ENCODE measurements at regions not wholly inside any gene's neighbourhood (a gene's known extent, or its start where the extent isn't known, plus 50 kb on each side); places are given as distances from the start of the nearest gene placed in this dataset.

- peak; percentile 19 to 33 for DNase-seq (ENCODE audit: low read depth in 2 of 2)
Observed at GRCh38 chr10:77710759-77711682, 73.4 kb upstream of the KCNMA1 start.

DNA sequence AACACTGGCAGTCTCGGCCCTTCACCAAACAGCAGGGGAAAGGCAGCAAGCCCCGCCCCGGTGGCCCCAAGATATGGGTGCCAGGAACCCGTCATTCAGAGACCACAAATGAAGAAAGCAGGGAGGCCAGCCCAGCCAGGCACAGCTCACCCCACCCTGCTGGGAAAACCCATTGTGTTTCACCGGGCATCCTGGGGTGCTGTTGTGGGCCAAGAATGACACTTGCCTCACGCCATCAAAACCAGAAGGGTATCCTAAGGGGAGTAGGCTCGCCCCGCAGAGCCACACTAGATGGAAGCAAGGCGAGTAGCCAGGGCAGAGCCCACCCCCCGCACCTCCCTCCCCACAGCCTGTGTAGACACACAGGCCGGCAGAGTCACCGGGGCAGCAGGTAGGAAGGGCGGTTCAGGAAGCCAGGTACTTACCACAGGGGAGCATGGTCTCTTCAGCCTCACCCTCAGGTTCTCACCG is 72.5 kb upstream of the KCNMA1 start:
- no peak for DNase-seq (ENCODE audit: low read depth in 2 of 2)

GRCh38 chr10:77707570-77707969 is 70.0 kb upstream of the KCNMA1 start:
- DNase-seq (ENCODE audit: low read depth in 2 of 2): no peak

DNA sequence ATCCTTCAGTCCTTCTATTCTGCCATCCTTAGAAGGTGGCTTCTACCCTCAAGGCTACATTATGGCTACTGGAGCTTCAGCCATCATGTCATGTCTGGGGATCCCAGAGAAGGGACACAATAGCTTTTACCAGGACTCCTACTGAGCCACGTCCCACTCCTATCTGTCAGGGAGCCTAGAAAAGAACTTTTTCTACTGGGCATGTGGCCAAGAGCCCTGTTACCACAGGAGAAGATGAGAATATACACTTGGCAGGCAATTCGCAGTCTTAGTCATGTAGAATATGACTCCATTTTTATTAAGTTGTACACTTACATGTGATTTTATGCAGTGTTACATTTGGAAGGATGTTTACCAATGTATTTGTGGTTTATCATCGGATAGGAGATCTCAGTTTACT is 64.6 kb upstream of the KCNMA1 start:
- no peak for DNase-seq (ENCODE audit: low read depth in 2 of 2)

- DNase-seq (ENCODE audit: low read depth in 2 of 2): no peak
Observed at GRCh38 chr10:77700086-77700485, 62.5 kb upstream of the KCNMA1 start.

DNA sequence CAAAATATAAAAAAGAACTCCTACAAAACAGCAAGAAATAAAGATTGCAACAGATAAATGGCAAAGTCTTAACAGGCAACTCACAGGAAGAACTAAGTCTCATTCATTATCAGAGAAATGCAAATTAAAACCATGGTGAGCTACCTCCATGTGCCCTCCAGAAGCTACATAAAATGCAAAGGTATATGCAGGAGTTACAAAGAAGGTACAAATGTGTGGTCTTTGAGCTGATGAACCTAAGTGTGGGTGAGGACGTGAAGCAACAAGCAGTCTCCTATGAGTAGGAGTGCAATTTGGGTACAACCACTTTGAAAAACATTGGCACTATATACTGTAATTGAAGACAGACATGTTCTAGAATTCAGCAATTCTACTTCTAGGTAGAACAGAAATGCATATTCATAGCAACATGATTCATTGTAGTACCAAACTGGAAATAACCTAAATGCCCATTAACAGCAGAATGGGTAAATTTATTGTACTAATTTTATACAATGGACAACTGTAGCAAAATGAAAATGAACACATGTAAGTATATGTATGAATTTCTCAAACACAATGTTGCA is 61.6 kb upstream of the KCNMA1 start:
- no peak for DNase-seq (ENCODE audit: low read depth in 2 of 2)

DNA sequence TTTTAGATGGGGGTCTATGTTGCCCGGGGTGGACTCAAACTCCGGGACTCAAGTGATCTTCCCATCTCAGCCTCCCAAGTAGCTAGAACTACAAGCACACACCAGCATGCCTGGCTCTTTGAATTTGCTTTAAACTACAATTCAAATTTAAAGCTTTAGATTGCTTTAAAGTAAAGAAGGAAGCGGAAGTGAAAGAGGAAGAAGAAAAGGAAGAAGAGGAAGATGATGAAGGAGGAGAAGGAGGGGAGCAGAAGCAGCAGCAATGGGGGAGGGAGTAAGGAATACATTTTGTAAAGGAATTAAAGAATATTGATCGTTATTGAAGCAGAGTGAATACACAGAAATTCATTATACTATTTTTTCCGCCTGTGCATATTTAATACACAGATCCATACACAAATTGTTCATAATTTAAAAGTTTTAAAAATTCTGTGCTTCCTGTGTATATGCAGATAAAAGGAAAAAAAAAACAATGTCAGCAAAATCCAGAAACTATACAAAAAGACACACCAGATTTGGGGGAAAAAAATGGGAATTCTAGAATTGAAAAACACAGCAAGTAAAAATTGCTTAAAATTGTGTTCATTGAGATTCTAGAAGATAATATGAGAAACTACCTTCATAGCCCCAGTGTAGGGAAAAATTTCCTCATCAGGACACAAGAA is 60.8 kb upstream of the KCNMA1 start:
- DNase-seq (ENCODE audit: low read depth in 2 of 2): no peak

DNA sequence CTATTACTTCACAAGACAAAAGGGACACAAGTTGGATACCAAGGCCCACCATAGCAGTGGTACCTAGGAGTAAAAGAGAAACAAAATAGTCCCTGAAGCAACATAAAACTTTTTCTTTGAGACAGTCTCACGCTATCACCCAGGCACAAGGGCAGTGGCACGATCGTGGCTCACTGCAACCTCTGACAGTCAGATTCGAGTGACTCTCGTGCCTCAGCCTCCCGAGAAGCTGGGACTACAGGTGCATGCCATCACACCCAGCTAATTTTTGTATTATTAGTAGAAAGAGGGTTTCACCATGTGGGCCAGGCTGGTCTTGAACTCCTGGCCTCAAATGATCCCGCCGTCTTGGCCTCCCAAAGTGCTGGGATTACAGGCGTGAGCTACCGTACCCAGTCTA is 59.0 kb upstream of the KCNMA1 start:
- DNase-seq (ENCODE audit: low read depth in 2 of 2): no peak

DNA sequence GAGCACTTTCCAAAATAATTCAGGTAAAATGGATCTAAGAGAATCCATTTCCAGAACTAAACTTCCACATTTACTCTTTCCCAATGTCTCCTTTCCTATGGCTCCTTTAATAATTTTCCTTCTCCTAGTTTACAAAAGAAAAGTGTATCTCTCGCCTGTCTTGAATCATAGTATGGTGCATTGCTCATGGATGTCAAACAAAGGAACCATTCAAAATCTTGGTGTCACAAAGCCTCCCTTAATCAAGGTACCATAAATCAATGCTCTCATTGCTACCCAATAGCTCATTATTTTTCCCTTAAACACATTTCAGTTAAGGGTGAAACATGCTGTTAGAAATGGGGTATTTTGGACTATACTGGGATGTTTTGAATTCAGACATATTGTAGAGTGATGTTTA is 57.6 kb upstream of the KCNMA1 start:
- DNase-seq (ENCODE audit: low read depth in 2 of 2): no peak

- no peak for DNase-seq (ENCODE audit: low read depth in 2 of 2)
Observed at GRCh38 chr10:77692782-77693181, 55.2 kb upstream of the KCNMA1 start.

GRCh38 chr10:77689339-77689738 is 51.7 kb upstream of the KCNMA1 start:
- DNase-seq (ENCODE audit: low read depth in 2 of 2): no peak

- no peak for DNase-seq (ENCODE audit: low read depth in 2 of 2)
Observed at GRCh38 chr10:77687621-77688020, 50.0 kb upstream of the KCNMA1 start.

All from stimulated activated CD8-positive, alpha-beta memory T cell treated with anti-CD3 and anti-CD28 coated beads, Interleukin-15, amount 100 ng/mL, for 4 hours (primary cell).